ENCODE measurements at regions not wholly inside any gene's neighbourhood (a gene's known extent, or its start where the extent isn't known, plus 50 kb on each side); places are given as distances from the start of the nearest gene placed in this dataset.

DNA sequence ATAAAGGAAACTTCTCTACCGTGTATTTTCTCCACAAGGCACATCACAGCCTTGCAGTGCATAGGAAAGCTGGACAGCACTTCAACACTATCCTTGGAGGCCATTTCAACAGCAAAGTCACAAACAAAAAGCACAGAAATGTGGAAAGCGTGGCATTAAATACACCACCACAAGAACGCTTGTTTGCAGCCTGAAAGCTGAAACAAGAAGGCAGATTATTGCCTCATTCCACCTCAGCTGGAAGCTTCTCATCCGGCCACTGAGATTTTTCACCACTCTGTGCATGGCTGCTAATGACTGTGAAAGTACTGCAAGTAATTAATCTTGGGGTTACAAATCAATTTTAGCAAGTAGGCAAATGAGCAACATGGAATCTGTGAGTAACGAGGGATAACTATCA lies 50.9 kb upstream of the GALNT2 start:
- TF ChIP-seq POLR2A (IDR thresholded peaks at IDR 0.05), result no peak
- TF ChIP-seq, protein P1, sequence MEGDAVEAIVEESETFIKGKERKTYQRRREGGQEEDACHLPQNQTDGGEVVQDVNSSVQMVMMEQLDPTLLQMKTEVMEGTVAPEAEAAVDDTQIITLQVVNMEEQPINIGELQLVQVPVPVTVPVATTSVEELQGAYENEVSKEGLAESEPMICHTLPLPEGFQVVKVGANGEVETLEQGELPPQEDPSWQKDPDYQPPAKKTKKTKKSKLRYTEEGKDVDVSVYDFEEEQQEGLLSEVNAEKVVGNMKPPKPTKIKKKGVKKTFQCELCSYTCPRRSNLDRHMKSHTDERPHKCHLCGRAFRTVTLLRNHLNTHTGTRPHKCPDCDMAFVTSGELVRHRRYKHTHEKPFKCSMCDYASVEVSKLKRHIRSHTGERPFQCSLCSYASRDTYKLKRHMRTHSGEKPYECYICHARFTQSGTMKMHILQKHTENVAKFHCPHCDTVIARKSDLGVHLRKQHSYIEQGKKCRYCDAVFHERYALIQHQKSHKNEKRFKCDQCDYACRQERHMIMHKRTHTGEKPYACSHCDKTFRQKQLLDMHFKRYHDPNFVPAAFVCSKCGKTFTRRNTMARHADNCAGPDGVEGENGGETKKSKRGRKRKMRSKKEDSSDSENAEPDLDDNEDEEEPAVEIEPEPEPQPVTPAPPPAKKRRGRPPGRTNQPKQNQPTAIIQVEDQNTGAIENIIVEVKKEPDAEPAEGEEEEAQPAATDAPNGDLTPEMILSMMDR (IDR thresholded peaks at IDR 0.05), result no peak

Data from prostate gland (tissue), 2 donors.